C4-2B (cell line): ENCODE measurements at regions not wholly inside any gene's neighbourhood (a gene's known extent, or its start where the extent isn't known, plus 50 kb on each side); places are given as distances from the start of the nearest gene placed in this dataset.

Source experiments
- H3K27ac ChIP-seq: fragments of 450-650 bp; 2 replicates; pipeline ENCODE4 v1.5.1; 2017
- ZFX ChIP-seq: fragments of 450-650 bp; IDR thresholded peaks from 2 replicates; pipeline ENCODE4 v1.6.1; 2017
- TF ChIP-seq, protein P1 (sequence below): fragments of 450-650 bp; conservative IDR thresholded peaks from 2 replicates; pipeline ENCODE4 v1.5.1; 2017; ENCODE audit warnings: mild to moderate bottlenecking

DNA sequence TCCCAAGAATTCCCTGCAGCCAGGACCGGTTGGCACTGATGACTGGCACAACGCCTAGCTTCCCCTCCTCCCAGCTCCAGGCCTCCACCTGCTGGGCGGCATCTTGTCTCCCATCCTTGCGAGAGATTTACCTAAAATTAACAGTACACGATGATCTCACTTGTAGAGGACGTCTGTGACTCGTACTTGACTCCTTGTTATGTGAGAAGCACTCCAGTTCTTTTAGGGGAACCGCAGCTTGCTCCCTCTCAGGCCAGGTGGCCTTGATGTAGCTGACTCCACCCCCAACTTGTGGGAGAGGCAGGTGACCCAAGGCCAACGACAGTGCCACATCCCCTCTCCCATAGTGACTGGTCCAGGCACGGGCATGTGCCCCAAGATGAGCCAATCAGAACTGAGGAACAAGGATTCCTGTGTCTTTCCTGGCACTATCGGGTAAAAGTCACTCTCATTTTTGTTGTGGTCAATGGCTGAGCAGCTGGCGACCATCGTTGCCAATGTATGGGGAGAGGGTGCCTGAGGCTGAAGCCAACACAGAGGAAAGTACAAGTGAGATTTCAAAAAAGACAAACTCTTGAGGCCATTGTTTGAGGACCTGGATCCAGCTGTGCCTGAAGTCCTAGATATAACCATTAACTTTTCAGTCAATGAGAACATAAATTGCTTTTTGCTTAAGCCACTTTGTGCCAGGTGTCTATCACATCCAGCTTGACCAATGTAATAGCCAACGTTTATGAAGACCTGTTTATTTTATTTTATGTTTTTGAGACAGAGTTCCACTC lies 208.7 kb downstream of the RBM19 start:
- TF ChIP-seq ZFX: no peak
- TF ChIP-seq, protein P1, sequence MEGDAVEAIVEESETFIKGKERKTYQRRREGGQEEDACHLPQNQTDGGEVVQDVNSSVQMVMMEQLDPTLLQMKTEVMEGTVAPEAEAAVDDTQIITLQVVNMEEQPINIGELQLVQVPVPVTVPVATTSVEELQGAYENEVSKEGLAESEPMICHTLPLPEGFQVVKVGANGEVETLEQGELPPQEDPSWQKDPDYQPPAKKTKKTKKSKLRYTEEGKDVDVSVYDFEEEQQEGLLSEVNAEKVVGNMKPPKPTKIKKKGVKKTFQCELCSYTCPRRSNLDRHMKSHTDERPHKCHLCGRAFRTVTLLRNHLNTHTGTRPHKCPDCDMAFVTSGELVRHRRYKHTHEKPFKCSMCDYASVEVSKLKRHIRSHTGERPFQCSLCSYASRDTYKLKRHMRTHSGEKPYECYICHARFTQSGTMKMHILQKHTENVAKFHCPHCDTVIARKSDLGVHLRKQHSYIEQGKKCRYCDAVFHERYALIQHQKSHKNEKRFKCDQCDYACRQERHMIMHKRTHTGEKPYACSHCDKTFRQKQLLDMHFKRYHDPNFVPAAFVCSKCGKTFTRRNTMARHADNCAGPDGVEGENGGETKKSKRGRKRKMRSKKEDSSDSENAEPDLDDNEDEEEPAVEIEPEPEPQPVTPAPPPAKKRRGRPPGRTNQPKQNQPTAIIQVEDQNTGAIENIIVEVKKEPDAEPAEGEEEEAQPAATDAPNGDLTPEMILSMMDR: no peak; the same call in 1 of the 2 replicates
- H3K27ac ChIP-seq: no peak overlapping the region

DNA sequence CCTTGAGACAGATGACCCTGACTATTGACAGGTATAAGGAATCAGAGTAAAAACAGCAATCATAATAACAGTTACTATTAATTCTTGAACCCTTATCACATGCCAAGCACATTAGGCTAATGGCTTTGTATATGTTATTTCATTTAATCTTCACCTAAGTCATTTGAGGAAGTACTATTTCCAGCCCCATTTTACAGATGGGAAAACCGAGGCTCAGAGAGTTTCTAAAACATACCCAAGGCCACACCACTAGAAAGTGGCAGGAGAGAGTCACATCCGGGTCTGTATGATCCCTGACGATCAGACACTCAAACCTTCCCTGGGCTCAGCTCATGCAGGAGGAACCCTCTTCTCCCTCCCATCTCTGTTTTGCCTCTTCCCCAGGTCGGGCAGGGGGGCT lies 209.5 kb downstream of the RBM19 start:
- TF ChIP-seq, protein P1: no peak
- no peak for TF ChIP-seq ZFX
- H3K27ac ChIP-seq: no peak overlapping the region

DNA sequence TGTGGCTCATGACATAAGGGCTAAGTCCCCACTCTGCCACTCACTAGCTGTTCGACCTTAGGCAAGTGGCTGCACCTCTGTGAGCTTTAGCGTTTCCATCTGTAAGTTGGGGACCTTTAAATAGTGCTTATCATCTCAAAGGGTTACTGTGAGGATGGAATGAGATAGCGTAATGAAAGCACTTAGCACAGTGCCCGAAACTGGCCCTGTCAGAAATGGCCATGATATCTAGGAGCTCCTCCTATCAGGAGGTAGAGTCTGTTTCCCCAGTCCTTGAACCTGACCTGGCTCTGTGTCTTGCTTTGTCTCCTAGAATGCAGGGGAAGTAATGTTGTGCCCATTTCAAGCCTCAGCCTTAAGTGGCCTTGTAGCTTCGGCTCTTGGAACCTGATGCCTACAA lies 211.0 kb downstream of the RBM19 start:
- H3K27ac ChIP-seq: no peak overlapping the region
- no peak for TF ChIP-seq ZFX
- TF ChIP-seq, protein P1: no peak

DNA sequence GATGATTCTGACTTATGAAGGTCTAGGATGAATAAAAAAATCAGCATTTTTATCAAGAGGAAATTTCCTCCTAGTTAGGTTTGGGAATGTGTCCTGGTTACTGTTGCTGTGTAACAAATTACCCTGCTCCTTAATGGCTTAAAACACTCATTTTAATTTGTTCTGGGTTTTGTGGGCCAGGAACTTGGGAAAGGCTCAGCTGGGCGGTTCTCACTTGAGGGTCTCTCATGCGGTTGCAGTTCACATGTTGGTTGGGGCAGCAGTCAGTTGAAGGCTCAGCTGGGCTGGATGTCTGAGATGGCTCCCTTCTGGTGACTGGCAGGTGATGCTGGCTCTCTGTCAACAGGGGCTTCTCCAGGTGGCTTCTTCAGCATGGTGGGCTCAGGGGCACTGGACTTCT lies 214.6 kb downstream of the RBM19 start:
- no peak for TF ChIP-seq ZFX
- TF ChIP-seq, protein P1: no peak
- no peak overlapping the region for H3K27ac ChIP-seq

DNA sequence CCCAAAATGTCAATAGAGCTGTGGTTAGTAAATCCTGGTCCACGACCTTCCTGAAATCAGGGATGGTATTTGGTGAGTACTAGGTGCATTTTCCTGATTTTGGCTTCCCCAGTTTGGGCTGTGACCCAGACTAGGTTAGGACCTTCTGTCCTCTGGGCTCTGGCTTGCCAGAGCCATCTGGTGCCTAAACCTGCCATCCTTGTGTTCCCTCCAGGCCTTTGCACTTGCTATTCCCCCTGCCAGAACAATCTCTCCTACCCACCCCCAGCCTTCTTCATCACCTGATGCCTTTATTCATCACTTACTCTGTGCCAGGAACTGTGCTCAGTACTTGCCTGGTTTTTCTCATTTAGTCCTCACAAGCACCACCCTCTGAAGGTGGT lies 216.7 kb downstream of the RBM19 start:
- TF ChIP-seq, protein P1: no peak
- no peak for TF ChIP-seq ZFX
- H3K27ac ChIP-seq: no peak overlapping the region

DNA sequence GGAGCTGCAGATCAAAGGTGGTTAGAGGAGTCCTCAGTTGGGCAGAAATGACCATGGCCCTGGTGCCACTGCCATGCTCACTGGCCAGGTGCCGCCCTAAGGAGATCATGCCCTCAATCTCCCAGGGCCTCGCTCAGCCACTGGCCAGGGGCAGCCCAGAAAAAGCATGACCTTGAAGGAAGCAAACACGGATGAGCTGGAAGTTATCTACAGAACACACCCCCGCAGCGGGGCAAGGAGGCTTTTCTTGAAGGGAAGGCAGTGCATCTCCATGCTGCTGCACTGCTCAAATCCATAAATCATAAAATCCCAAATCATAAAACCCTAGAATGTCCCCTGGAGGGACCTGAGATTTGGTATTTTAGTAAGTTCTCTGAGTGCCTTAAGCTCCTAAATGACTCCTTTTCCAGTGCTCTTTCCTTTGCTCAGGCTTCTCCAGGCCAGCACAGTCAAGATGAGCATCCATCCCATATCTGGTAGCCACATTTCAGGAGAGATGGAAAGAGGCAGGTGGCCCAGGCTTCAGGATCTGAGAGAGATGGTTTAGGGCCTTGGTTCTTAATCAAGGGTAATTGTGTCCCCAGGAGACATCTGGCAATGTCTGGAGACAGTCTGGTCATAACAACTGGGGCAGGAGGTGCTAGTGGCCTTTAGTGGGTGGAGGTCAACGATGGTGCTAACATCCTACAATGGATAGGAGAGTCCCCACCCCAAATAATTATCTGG lies 217.3 kb downstream of the RBM19 start:
- no peak overlapping the region for H3K27ac ChIP-seq
- TF ChIP-seq, protein P1: no peak
- no peak for TF ChIP-seq ZFX

DNA sequence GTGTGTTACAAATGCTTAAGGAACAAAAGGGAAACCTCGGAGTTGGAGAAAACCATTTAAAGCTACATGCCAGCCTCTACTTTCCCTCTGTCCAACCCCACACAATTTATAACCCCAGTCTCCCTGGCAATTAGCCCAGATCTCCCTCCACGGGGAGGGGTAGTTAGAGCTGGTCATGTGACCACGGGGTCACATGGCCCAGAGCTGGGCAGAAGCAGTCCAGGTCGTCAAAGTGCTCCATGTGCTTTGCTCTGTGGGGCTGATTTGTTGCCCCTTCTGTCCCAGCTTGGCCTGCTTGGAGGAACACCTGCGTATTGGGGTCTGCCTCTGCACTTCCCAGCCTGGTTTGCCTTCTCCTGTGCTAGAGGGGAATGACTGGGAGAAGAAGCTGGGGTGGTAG lies 219.1 kb downstream of the RBM19 start:
- no peak overlapping the region for H3K27ac ChIP-seq
- TF ChIP-seq, protein P1: no peak
- no peak for TF ChIP-seq ZFX
